ENCODE measurements at regions not wholly inside any gene's neighbourhood (a gene's known extent, or its start where the extent isn't known, plus 50 kb on each side); places are given as distances from the start of the nearest gene placed in this dataset.
A peak's percentile ranks its signal among the peaks of the same experiment; 100 is the strongest.
"Not testable (repeated sequence)": the region's sequence is repeated elsewhere in the genome, so short reads cannot be mapped to it uniquely, and the experiment has no call there.

DNA sequence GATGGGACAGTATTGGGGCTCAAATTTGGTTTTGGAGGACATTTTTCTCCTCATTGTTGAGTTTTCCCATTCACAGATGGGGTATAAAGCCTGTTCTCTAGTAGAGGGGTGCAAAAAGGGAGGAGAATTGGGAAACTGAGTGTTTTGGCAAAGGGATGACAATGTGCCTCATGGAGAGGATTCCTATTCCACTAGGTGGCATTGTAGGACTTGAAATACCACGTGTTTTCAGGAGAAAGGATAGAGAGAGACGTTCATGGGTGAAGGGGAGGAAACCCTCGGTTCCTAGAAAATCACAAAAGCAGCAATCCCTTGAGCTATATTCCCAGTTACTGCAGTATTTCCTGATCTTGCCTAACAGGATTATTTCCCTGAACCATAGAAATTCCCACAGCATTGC, 113.7 kb upstream of the SRD5A2 start:
- peaks cover 3% of the 10 kb centered on the region for H3K9me3 ChIP-seq
- no peak overlapping the region for H3K4me3 ChIP-seq
- TF ChIP-seq, protein P1, sequence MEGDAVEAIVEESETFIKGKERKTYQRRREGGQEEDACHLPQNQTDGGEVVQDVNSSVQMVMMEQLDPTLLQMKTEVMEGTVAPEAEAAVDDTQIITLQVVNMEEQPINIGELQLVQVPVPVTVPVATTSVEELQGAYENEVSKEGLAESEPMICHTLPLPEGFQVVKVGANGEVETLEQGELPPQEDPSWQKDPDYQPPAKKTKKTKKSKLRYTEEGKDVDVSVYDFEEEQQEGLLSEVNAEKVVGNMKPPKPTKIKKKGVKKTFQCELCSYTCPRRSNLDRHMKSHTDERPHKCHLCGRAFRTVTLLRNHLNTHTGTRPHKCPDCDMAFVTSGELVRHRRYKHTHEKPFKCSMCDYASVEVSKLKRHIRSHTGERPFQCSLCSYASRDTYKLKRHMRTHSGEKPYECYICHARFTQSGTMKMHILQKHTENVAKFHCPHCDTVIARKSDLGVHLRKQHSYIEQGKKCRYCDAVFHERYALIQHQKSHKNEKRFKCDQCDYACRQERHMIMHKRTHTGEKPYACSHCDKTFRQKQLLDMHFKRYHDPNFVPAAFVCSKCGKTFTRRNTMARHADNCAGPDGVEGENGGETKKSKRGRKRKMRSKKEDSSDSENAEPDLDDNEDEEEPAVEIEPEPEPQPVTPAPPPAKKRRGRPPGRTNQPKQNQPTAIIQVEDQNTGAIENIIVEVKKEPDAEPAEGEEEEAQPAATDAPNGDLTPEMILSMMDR (IDR thresholded peaks at IDR 0.05), result no peak
- no peak for TF ChIP-seq POLR2A (IDR thresholded peaks at IDR 0.05)
- whole genome bisulfite sequencing, 2 donors, result 59 to 74% methylated on average over 3 of the region's 3 CpGs
- no peak for DNase-seq
- intact Hi-C loops (cut with DNase I; ENCODE audit: low total_unique reads), result no loop called here
- H3K27ac ChIP-seq, result no peak overlapping the region
- H3K4me1 ChIP-seq, result no peaks in the 10 kb centered on the region
- H3K27me3 ChIP-seq, result no peaks in the 10 kb centered on the region
- no peaks in the 10 kb centered on the region for H3K36me3 ChIP-seq (ENCODE audit: low read depth, missing control alignments)

DNA sequence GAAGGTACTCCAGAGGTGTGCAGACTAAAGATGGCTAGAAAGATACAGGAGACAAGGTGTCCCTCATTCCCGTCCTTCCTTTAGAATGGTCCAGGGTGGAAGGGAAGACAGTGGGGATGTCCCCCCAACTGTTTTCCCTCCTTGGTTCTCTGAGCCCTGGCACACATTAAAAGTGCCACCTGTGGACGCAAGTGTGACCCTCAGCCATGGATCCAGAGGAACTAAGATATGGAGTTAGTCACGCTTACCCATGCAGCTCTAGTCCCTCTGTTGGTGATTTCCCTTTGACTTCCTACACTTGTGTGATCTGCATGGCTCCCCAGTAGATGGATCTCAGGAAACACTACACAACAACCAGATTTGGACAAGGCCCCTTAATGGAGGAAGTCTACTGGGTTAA, 113.1 kb upstream of the SRD5A2 start:
- TF ChIP-seq, protein P1 (IDR thresholded peaks at IDR 0.05), result no peak
- TF ChIP-seq POLR2A (IDR thresholded peaks at IDR 0.05), result no peak
- Histone ChIP-seq H3K27ac (no peak overlapping the region), H3K4me3 (no peak overlapping the region), H3K9me3 (peaks cover 3% of the 10 kb centered on the region), H3K4me1 (no peaks in the 10 kb centered on the region), H3K27me3 (no peaks in the 10 kb centered on the region), H3K36me3 (ENCODE audit: low read depth, missing control alignments) (no peaks in the 10 kb centered on the region)
- no peak for DNase-seq
- intact Hi-C loops (cut with DNase I; ENCODE audit: low total_unique reads), result no loop called here
- 64 to 73% methylated on average over 3 of the region's 3 CpGs for WGBS, 2 donors

DNA sequence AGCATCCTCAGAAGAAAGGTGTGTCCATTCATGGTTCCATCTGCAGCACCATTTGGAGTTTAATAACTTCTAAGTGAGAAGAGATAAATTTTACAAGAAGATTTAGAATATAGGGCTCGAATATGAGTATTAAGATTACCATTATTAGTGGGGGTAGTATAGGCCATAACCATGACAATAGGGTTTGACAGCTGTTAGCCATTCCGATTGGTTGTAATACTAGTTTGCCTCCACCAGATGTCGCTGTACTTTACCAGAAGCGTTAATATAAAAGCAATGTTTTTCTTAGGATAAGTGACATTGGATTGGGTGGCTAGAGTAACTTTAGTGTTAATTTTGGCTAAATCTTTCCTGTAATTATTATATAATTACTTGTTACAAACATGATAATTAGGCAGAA, 107.5 kb upstream of the SRD5A2 start:
- 38 to 40% methylated on average over 4 of the region's 4 CpGs for WGBS, 2 donors
- no peaks in the 10 kb centered on the region for H3K9me3 ChIP-seq
- DNase-seq, result peak; percentile 18
- H3K4me1 ChIP-seq, result no peaks in the 10 kb centered on the region
- no peak overlapping the region for H3K27ac ChIP-seq
- H3K27me3 ChIP-seq, result no peaks in the 10 kb centered on the region
- no peak overlapping the region for H3K4me3 ChIP-seq
- no peaks in the 10 kb centered on the region for H3K36me3 ChIP-seq (ENCODE audit: low read depth, missing control alignments)
- TF ChIP-seq, protein P1 (IDR thresholded peaks at IDR 0.05), result peak; percentile 39 to 54 (median 49)
- TF ChIP-seq POLR2A (IDR thresholded peaks at IDR 0.05), result no peak
- intact Hi-C loops (cut with DNase I; ENCODE audit: low total_unique reads), result no loop called here

DNA sequence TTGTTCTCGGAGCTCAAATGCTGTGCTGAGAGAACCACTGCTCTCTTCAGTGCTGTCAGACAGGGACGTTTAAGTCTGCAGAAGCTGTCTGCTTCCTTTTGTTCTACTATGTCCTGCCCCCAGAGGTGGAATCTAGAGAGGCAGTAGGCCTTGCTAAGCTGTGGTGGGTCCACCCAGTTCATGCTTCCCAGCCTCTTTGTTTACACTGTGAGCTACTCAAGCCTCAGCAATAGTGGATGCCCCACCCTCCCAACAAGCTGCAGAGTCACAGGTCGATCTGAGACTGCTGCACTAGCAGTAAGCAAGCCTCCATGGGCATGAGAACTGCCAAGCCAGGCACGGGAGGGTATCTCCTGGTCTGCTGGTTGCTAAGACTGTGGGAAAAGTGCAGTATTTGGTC, 102.8 kb upstream of the SRD5A2 start:
- H3K4me3 ChIP-seq; H3K9me3 ChIP-seq; H3K4me1 ChIP-seq; H3K27me3 ChIP-seq; H3K27ac ChIP-seq; DNase-seq; intact Hi-C loops (cut with DNase I; ENCODE audit: low total_unique reads); H3K36me3 ChIP-seq (ENCODE audit: low read depth, missing control alignments): not testable (repeated sequence)
- 58 to 67% methylated on average over 4 of the region's 4 CpGs for WGBS, 2 donors

DNA sequence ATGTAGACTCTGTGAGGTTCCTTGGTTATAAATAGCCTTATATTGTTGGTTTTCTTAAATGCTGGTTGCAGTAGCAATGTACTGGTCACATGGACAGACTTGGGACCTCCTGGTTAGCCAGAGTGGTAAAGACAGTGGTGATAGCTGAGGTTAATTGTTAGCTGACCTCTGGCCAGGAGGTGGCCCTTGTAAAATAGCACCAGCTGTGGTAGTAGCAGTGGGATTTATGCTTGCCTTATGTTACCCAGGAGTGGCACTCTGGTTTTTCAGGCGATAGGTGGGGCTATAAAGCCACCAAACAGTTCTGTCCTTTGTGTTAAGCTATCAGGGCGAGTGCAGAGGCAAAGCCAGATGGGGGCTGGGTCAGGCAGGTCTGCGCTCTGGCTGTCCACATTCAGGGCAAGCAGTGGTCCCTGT, 94.8 kb upstream of the SRD5A2 start:
- TF ChIP-seq, protein P1 (IDR thresholded peaks at IDR 0.05), result no peak
- TF ChIP-seq POLR2A (IDR thresholded peaks at IDR 0.05), result no peak
- no peaks in the 10 kb centered on the region for H3K36me3 ChIP-seq (ENCODE audit: low read depth, missing control alignments)
- no peaks in the 10 kb centered on the region for H3K27me3 ChIP-seq
- H3K4me1 ChIP-seq, result no peaks in the 10 kb centered on the region
- 55 to 90% methylated on average over 2 to 3 of the region's 3 CpGs for WGBS, 2 donors
- DNase-seq, result no peak
- no peak overlapping the region for H3K4me3 ChIP-seq
- H3K27ac ChIP-seq, result no peak overlapping the region
- no peaks in the 10 kb centered on the region for H3K9me3 ChIP-seq
- intact Hi-C loops (cut with DNase I; ENCODE audit: low total_unique reads), result no loop called here

Measured in testis (tissue), 2 donors.